CD4-positive, alpha-beta memory T cell (primary cell): ENCODE measurements at regions not wholly inside any gene's neighbourhood (a gene's known extent, or its start where the extent isn't known, plus 50 kb on each side); places are given as distances from the start of the nearest gene placed in this dataset.

Source experiments
- CTCF ChIA-PET: fragments of 350-600 bp; sonication (Branson Sonifier 250); formaldehyde crosslinking; loops from one replicate; lab custom pipeline; 2021; ENCODE audit warnings: inconsistent platforms; ENCODE audit not compliant: partially characterized antibody; lab: Charles Lee
- POLR2A ChIA-PET: fragments of 350-600 bp; sonication (Branson Sonifier 250); formaldehyde crosslinking; loops from one replicate; lab custom pipeline; 2021; ENCODE audit not compliant: partially characterized antibody; lab: Charles Lee
- DNase-seq, 5 donors: peaks; one replicate each; pipeline versions ENCODE4 v3.0.0 to v3.0.0-alpha.2; 2020 to 2022; ENCODE audit warnings: mixed read lengths in 1 of 5
- H3K27ac ChIP-seq: one replicate; pipeline ENCODE4 v1.7.0; 2013; ENCODE audit warnings: low read depth, low read length
- H3K27me3 ChIP-seq: 2 replicates; pipeline ENCODE4 v1.7.0; 2013; ENCODE audit warnings: mild to moderate bottlenecking, low read length, moderate library complexity; ENCODE audit not compliant: insufficient read depth
- H3K36me3 ChIP-seq: 2 replicates; pipeline ENCODE4 v1.7.0; 2013; ENCODE audit warnings: mild to moderate bottlenecking, low read length, moderate library complexity; ENCODE audit not compliant: insufficient read depth
- H3K4me1 ChIP-seq: 2 replicates; pipeline ENCODE4 v1.7.0; 2013; ENCODE audit warnings: mild to moderate bottlenecking, low read length, moderate library complexity; ENCODE audit not compliant: insufficient read depth
- H3K4me3 ChIP-seq, 2 donors: one replicate each; pipeline ENCODE4 v1.7.0; 2013; ENCODE audit warnings: low read length in 2 of 2, mild to moderate bottlenecking in 1 of 2
- H3K9me3 ChIP-seq, 2 donors: one replicate each; pipeline ENCODE4 v1.7.0; 2013; ENCODE audit warnings: low read length in 2 of 2, control low read depth in 1 of 2; ENCODE audit not compliant: control insufficient read depth in 1 of 2
- H3K27ac Mint-ChIP-seq, 7 donors: one replicate each; pipeline ENCODE4 v1.8.0; 2020 to 2021; ENCODE audit warnings: mixed read lengths in 7 of 7, mild to moderate bottlenecking in 6 of 7, inconsistent platforms in 3 of 7, moderate library complexity in 3 of 7
- H3K27me3 Mint-ChIP-seq, 2 donors: one replicate each; pipeline ENCODE4 v1.8.0; 2020 to 2021; ENCODE audit warnings: mixed read lengths in 2 of 2
- H3K36me3 Mint-ChIP-seq, 2 donors: one replicate each; pipeline ENCODE4 v1.8.0; 2020 to 2021; ENCODE audit warnings: mixed read lengths in 2 of 2, inconsistent platforms in 1 of 2, mild to moderate bottlenecking in 1 of 2
- H3K4me1 Mint-ChIP-seq, 4 donors: one replicate each; pipeline ENCODE4 v1.8.0; 2020 to 2021; ENCODE audit warnings: mixed read lengths in 4 of 4, mild to moderate bottlenecking in 1 of 4
- H3K4me3 Mint-ChIP-seq, 8 donors: one replicate each; pipeline ENCODE4 v1.8.0; 2020 to 2021; ENCODE audit warnings: mixed read lengths in 8 of 8, mild to moderate bottlenecking in 7 of 8, moderate library complexity in 6 of 8, inconsistent platforms in 3 of 8
- H3K9me3 Mint-ChIP-seq, 8 donors: one replicate each; pipeline ENCODE4 v1.8.0; 2020 to 2021; ENCODE audit warnings: mixed read lengths in 8 of 8, mild to moderate bottlenecking in 5 of 8, inconsistent platforms in 3 of 8, moderate library complexity in 1 of 8
- intact Hi-C: fragments of 100-400 bp; cut with micrococcal nuclease; formaldehyde crosslinking; loops from one replicate; pipeline ENCODE4 v1.15.1; 2023

GRCh38 chr2:187865025-187865424, 310.8 kb upstream of the TFPI start:
- DNase-seq, result no peak
- POLR2A ChIA-PET, result no interaction called here

DNA sequence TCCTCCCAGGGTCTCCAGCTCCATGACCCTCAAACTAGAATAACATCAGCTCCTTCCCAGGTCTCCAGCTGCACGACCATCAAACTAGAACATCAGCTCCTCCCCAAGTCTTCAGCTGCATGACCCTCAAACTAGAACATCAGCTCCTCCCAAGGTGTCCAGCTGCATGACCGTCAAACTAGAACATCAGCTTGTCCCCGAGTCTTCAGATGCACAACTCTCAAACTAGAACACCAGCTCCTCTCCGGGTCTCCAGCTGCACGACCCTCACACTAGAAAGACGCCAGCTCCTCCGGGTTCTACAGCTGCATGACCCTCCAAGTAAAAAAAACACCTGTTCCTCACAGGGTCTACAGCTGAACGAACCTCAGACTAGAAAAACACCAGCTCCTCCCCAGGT, 312.9 kb upstream of the TFPI start:
- Histone ChIP-seq H3K4me1 (no peaks in the 10 kb centered on the region), H3K9me3 (no peaks in the 10 kb centered on the region), H3K27ac (no peak overlapping the region), H3K4me3 (no peak overlapping the region), H3K27me3 (no peaks in the 10 kb centered on the region), H3K36me3 (no peaks in the 10 kb centered on the region)
- Mint-ChIP-seq H3K4me3 (no peak overlapping the region), H3K36me3 (no peaks in the 10 kb centered on the region), H3K27me3 (peaks cover 0 to 3% of the 10 kb centered on the region in 2 donors), H3K4me1 (no peaks in the 10 kb centered on the region), H3K9me3 (peaks cover 0 to 22% (median 12%) of the 10 kb centered on the region in 8 donors), H3K27ac (no peak overlapping the region)
- CTCF ChIA-PET, result interaction anchor here (1.3 kb wide), 1 partner anchor 12 kb away, joined by 3 read pairs; no protein-coding TSS in a partner anchor
- intact Hi-C loops, result no loop called here
- POLR2A ChIA-PET, result no interaction called here
- DNase-seq, result no peak

More at GRCh38 chr2:187865025-187865424, 310.8 kb upstream of the TFPI start:
- CTCF ChIA-PET, result no interaction called here
- Histone ChIP-seq H3K27me3 (no peaks in the 10 kb centered on the region), H3K4me1 (no peaks in the 10 kb centered on the region), H3K36me3 (no peaks in the 10 kb centered on the region), H3K9me3 (no peaks in the 10 kb centered on the region), H3K27ac (no peak overlapping the region), H3K4me3 (no peak overlapping the region)
- Mint-ChIP-seq H3K4me3 (no peak overlapping the region), H3K27ac (no peak overlapping the region), H3K27me3 (peaks cover 0 to 3% of the 10 kb centered on the region in 2 donors), H3K9me3 (peaks cover 0 to 22% (median 12%) of the 10 kb centered on the region in 8 donors), H3K36me3 (no peaks in the 10 kb centered on the region), H3K4me1 (no peaks in the 10 kb centered on the region)
- intact Hi-C loops, result no loop called here

GRCh38 chr2:187869195-187869594, 315.0 kb upstream of the TFPI start:
- Histone ChIP-seq H3K36me3 (no peaks in the 10 kb centered on the region), H3K4me1 (no peaks in the 10 kb centered on the region), H3K27me3 (no peaks in the 10 kb centered on the region), H3K9me3 (no peaks in the 10 kb centered on the region), H3K4me3 (no peak overlapping the region), H3K27ac (no peak overlapping the region)
- Mint-ChIP-seq H3K4me1 (no peaks in the 10 kb centered on the region), H3K27me3 (peaks cover 0 to 3% of the 10 kb centered on the region in 2 donors), H3K36me3 (no peaks in the 10 kb centered on the region), H3K9me3 (peaks cover 0 to 22% (median 12%) of the 10 kb centered on the region in 8 donors), H3K27ac (peak overlapping the region in 1 of 7 donors; percentile 0), H3K4me3 (no peak overlapping the region)
- intact Hi-C loops, result no loop called here
- DNase-seq, result no peak
- ChIA-PET CTCF (interaction anchor here (0.9 kb wide), 1 partner anchor 11 kb away, joined by 3 read pairs; no protein-coding TSS in a partner anchor), POLR2A (no interaction called here)

- Mint-ChIP-seq H3K4me3 (no peak overlapping the region), H3K9me3 (peaks cover 2 to 23% (median 10%) of the 10 kb centered on the region in 8 donors), H3K27me3 (peaks cover 0 to 3% of the 10 kb centered on the region in 2 donors), H3K4me1 (no peaks in the 10 kb centered on the region), H3K27ac (no peak overlapping the region), H3K36me3 (no peaks in the 10 kb centered on the region)
- H3K36me3 ChIP-seq, result no peaks in the 10 kb centered on the region
- no peak overlapping the region for H3K27ac ChIP-seq
- DNase-seq, result no peak
- ChIA-PET CTCF (no interaction called here), POLR2A (no interaction called here)
- H3K27me3 ChIP-seq, result no peaks in the 10 kb centered on the region
- H3K4me1 ChIP-seq, result no peaks in the 10 kb centered on the region
- H3K9me3 ChIP-seq, result no peaks in the 10 kb centered on the region
- H3K4me3 ChIP-seq, result no peak overlapping the region
- intact Hi-C loops, result no loop called here
Observed at GRCh38 chr2:187871506-187871905, 317.3 kb upstream of the TFPI start.

- CTCF ChIA-PET, result no interaction called here
- no peak overlapping the region for H3K4me3 Mint-ChIP-seq
Observed at GRCh38 chr2:187873132-187873531, 318.9 kb upstream of the TFPI start.

GRCh38 chr2:187874786-187875185, 320.6 kb upstream of the TFPI start:
- Histone ChIP-seq H3K27me3 (no peaks in the 10 kb centered on the region), H3K4me1 (no peaks in the 10 kb centered on the region), H3K27ac (no peak overlapping the region), H3K9me3 (no peaks in the 10 kb centered on the region), H3K4me3 (no peak overlapping the region), H3K36me3 (no peaks in the 10 kb centered on the region)
- H3K4me1 Mint-ChIP-seq, result no peaks in the 10 kb centered on the region
- no peaks in the 10 kb centered on the region for H3K27me3 Mint-ChIP-seq
- POLR2A ChIA-PET, result no interaction called here
- peaks cover 0 to 6% (median 2%) of the 10 kb centered on the region in 8 donors for H3K9me3 Mint-ChIP-seq
- no peak overlapping the region for H3K4me3 Mint-ChIP-seq
- no peak for DNase-seq
- no peak overlapping the region for H3K27ac Mint-ChIP-seq
- intact Hi-C loops, result no loop called here
- CTCF ChIA-PET, result no interaction called here
- no peaks in the 10 kb centered on the region for H3K36me3 Mint-ChIP-seq

More at GRCh38 chr2:187873132-187873531, 318.9 kb upstream of the TFPI start:
- Mint-ChIP-seq H3K27me3 (no peaks in the 10 kb centered on the region), H3K27ac (no peak overlapping the region), H3K9me3 (peaks cover 0 to 14% (median 4%) of the 10 kb centered on the region in 8 donors), H3K36me3 (no peaks in the 10 kb centered on the region), H3K4me1 (no peaks in the 10 kb centered on the region)
- H3K36me3 ChIP-seq, result no peaks in the 10 kb centered on the region
- no peak overlapping the region for H3K4me3 ChIP-seq
- no peak for DNase-seq
- intact Hi-C loops, result no loop called here
- no peaks in the 10 kb centered on the region for H3K9me3 ChIP-seq
- POLR2A ChIA-PET, result no interaction called here
- H3K27me3 ChIP-seq, result no peaks in the 10 kb centered on the region
- H3K27ac ChIP-seq, result no peak overlapping the region
- H3K4me1 ChIP-seq, result no peaks in the 10 kb centered on the region

DNA sequence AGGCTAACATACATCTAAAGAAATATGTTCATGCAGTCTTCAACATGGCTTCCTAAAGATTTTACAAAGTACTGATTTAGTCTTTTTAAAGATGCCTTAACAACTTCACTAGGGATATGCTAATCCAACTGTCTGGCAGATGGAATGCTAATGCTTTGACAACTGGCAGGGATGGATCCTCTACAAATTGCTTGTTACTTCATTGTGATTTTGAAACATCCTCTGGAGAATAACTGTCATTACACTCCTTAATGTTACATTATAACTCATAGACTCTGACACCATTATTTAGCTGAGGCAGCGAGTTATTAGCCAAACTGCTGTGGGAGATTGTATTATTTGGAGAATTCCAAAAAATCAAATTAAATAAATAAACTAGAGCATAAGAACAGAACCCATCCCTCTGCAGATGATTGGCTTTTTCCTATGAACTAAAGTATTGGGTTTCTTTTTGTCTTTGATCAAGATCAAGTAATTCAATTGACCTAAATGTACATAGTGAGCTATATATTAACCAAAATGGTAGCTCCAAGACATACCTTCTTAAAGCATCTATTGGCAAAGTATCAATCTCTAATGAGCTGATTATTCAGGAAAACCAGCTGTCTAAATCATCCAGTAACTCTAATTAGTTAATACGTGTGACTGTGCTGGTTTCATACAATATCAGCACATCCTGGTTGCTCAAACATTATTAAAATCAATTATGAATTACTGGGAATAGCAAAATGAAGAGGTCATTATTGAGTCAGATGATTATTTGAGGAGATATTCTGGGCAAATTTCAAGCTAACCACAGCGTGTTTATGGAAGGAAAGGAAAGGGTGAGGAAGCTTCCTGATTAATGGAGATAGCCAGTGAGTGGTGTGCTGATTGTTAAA, 321.3 kb upstream of the TFPI start:
- intact Hi-C loops, result no loop called here
- no peaks in the 10 kb centered on the region for H3K36me3 Mint-ChIP-seq
- H3K27me3 ChIP-seq, result no peaks in the 10 kb centered on the region
- no peak overlapping the region for H3K4me3 ChIP-seq
- ChIA-PET CTCF (interaction anchor here (1.6 kb wide), 1 partner anchor 10 kb away, joined by 4 read pairs; no protein-coding TSS in a partner anchor), POLR2A (no interaction called here)
- no peaks in the 10 kb centered on the region for H3K4me1 Mint-ChIP-seq
- no peak overlapping the region for H3K27ac ChIP-seq
- no peak overlapping the region for H3K4me3 Mint-ChIP-seq
- H3K4me1 ChIP-seq, result no peaks in the 10 kb centered on the region
- no peak overlapping the region for H3K27ac Mint-ChIP-seq
- DNase-seq, result no peak
- no peaks in the 10 kb centered on the region for H3K36me3 ChIP-seq
- H3K9me3 Mint-ChIP-seq, result peaks cover 0 to 5% (median 2%) of the 10 kb centered on the region in 8 donors
- H3K9me3 ChIP-seq, result no peaks in the 10 kb centered on the region
- H3K27me3 Mint-ChIP-seq, result no peaks in the 10 kb centered on the region
